ENCODE measurements at regions not wholly inside any gene's neighbourhood (a gene's known extent, or its start where the extent isn't known, plus 50 kb on each side); places are given as distances from the start of the nearest gene placed in this dataset.
"Not testable (repeated sequence)": the region's sequence is repeated elsewhere in the genome, so short reads cannot be mapped to it uniquely, and the experiment has no call there.

DNA sequence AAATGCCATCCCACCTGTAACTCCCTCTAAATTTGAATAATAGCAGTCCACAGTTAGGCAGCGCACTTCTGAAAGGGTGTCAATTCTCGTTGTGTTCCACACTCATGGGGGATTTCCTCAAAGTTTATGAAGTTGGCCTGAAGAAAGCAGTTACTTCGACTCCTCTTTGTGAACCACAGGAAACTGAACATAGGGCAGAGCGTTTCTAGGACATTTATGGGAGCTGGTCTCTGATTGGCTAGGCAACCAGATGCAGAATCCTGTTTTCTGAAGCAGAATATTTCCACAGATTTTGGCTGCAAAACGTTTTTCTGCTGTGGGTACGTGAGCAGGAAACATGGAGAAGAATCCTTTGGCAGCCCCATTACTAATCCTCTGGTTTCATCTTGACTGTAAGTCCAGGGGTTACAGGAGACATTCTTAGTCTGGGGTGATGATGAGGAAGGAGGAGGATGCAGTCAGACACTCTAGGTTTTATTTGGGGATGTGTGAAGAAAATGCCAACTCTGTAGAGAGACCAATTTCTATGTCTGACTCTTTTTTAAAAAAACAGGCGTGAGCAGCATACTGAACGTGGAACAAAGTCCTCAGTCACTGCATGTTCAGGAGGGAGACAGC lies 431.5 kb upstream of the OR4E1 start:
- Histone ChIP-seq H3K27me3 (no peaks in the 10 kb centered on the region), H3K27ac (no peak overlapping the region), H3K36me3 (no peaks in the 10 kb centered on the region), H3K4me3 (no peak overlapping the region), H3K4me1 (no peaks in the 10 kb centered on the region), H3K9me3 (no peaks in the 10 kb centered on the region)
- TF ChIP-seq POLR2A (IDR thresholded peaks at IDR 0.05) (no peak), EP300 (IDR thresholded peaks at IDR 0.05) (no peak), POLR2AphosphoS5 (IDR thresholded peaks at IDR 0.05) (no peak)
- TF ChIP-seq, protein P1, sequence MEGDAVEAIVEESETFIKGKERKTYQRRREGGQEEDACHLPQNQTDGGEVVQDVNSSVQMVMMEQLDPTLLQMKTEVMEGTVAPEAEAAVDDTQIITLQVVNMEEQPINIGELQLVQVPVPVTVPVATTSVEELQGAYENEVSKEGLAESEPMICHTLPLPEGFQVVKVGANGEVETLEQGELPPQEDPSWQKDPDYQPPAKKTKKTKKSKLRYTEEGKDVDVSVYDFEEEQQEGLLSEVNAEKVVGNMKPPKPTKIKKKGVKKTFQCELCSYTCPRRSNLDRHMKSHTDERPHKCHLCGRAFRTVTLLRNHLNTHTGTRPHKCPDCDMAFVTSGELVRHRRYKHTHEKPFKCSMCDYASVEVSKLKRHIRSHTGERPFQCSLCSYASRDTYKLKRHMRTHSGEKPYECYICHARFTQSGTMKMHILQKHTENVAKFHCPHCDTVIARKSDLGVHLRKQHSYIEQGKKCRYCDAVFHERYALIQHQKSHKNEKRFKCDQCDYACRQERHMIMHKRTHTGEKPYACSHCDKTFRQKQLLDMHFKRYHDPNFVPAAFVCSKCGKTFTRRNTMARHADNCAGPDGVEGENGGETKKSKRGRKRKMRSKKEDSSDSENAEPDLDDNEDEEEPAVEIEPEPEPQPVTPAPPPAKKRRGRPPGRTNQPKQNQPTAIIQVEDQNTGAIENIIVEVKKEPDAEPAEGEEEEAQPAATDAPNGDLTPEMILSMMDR (IDR thresholded peaks at IDR 0.05), result no peak
- ATAC-seq (ENCODE audit: low FRiP score in 2 of 2) (no peak), DNase-seq (no peak)
- WGBS, 2 donors, result 43 to 45% methylated on average over 8 of the region's 8 CpGs

DNA sequence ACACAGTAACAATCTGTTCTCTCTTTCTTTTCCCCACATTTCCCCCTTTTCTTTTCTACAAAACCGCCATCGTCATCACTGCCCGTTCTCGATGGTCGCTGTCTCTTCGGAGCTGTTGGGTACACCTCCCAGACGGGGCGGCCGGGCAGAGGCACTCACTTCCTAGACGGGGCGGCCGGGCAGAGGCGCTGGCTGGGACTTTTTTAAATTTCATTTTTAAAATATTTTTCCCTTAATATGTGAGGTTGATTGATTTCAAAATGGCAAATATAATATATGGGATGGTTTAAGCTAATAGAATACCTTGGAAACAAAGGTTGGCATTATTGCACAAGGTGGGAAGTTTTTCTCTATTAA lies 427.1 kb upstream of the OR4E1 start:
- H3K27me3 ChIP-seq; H3K27ac ChIP-seq; ATAC-seq (ENCODE audit: low FRiP score in 2 of 2); H3K4me3 ChIP-seq; H3K4me1 ChIP-seq; H3K36me3 ChIP-seq; H3K9me3 ChIP-seq: not testable (repeated sequence)
- WGBS, 2 donors, result 93 to 94% methylated on average over 13 of the region's 13 CpGs
- peak in 1 of 2 donors; percentile 56 for DNase-seq

DNA sequence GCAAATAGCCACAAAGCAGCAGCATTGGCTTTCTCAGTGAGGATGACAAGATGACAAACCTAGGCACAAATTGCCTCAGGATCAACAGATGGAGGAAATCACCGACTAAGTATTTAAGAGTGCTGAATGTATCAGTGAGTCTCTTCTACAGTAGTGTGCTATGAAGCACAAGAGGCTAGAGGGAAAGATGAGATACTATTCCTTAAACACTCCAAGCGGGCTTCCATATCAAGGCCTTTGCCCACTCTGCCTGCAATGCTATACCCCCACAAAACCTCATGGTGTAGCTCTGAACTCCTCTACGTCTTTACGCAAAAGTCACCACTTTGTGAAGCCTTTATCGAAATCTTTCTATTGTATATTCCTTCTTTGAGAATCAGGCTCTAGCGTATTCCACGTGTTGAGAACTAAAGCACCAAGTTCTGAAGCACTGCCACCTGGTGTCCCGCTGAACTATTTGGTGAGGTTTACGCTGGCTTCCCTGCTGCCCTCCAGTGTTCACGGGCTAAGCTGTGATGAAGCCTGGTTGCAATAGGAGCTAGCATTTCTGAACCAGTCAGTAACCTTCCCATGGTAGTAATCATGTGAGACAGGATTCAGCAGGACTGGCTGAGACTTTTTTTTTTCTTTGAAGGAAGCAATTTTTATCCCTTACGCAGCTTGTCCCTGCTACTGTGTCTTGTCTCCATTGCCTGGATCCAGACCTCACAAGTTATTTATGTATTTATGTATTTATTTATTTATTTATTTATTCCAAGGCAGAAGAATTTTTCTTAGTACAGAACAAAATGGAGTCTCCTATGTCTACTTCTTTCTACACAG lies 426.5 kb upstream of the OR4E1 start:
- no peaks in the 10 kb centered on the region for H3K4me1 ChIP-seq
- no peaks in the 10 kb centered on the region for H3K27me3 ChIP-seq
- no peaks in the 10 kb centered on the region for H3K36me3 ChIP-seq
- no peak overlapping the region for H3K27ac ChIP-seq
- WGBS, 2 donors, result 31 to 36% methylated on average over 11 of the region's 11 CpGs
- ATAC-seq (ENCODE audit: low FRiP score in 2 of 2), result peak; percentile 49 to 93
- peak in 1 of 2 donors; percentile 40 for DNase-seq
- H3K4me3 ChIP-seq, result no peak overlapping the region
- TF ChIP-seq, protein P1 (IDR thresholded peaks at IDR 0.05), result peak in 4 of 6 experiments; percentile 26 to 60 (median 38)
- no peak for TF ChIP-seq POLR2AphosphoS5 (IDR thresholded peaks at IDR 0.05)
- H3K9me3 ChIP-seq, result no peaks in the 10 kb centered on the region

DNA sequence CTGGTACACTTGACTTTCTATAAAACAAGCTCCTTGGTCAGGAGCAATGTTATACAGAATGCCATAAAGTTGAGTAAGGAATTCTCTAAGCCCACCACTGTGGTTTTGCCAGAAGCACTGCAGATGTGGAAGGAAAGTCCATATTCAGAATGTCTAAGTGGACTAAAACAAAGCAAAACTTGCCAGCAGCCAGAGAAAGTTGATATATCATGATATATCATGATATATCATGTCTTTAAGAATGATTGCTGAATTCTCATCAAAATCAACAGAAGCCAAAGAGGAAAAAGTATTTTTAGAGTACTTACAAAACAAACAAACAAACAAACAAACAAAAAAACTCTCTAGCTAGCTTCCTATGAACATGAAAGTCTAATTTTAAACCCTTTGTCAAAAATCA lies 424.8 kb upstream of the OR4E1 start:
- H3K27ac ChIP-seq, result no peak overlapping the region
- no peak for ATAC-seq (ENCODE audit: low FRiP score in 2 of 2)
- no peaks in the 10 kb centered on the region for H3K36me3 ChIP-seq
- H3K4me1 ChIP-seq, result no peaks in the 10 kb centered on the region
- TF ChIP-seq POLR2AphosphoS5 (IDR thresholded peaks at IDR 0.05) (no peak), POLR2A (IDR thresholded peaks at IDR 0.05) (no peak), EP300 (IDR thresholded peaks at IDR 0.05) (no peak)
- TF ChIP-seq, protein P1 (IDR thresholded peaks at IDR 0.05), result no peak
- no peak overlapping the region for H3K4me3 ChIP-seq
- H3K27me3 ChIP-seq, result no peaks in the 10 kb centered on the region
- no peak for DNase-seq
- H3K9me3 ChIP-seq, result no peaks in the 10 kb centered on the region

DNA sequence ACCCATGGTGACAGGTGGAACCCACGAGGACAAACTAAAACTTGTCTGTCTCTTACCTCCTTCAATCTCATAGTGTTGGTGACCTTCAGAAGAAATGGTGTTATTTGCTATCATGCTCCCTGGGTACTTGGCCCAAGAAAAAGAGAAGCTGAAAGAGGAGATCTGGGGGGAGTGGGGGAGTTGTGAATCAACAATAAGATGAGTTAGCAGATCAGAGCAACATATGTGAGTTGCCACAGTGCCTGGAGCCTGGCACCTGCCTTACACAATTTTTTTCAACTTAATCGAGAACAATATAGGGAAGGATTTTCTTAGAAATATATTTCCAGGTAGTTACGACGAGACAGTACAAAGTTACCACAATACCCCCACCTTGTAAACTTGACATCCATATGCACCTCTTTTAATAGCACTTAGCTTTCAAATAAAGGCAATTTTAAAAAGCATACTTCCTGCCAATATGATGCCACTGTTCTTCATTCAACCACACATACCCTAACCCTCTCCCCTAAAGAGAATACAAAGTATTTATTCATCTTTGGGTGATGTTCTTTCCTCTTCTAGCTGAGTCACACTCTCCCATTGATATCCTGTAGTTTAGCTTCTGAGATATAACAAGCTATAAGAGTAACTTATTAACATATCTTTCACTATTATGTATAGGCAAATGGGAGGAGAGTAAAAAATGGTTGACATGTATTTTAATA lies 424.1 kb upstream of the OR4E1 start:
- TF ChIP-seq POLR2AphosphoS5 (IDR thresholded peaks at IDR 0.05) (no peak), EP300 (IDR thresholded peaks at IDR 0.05) (no peak), POLR2A (IDR thresholded peaks at IDR 0.05) (no peak)
- TF ChIP-seq, protein P1 (IDR thresholded peaks at IDR 0.05), result no peak
- peak overlapping the region in 1 of 4 donors; percentile 3 for H3K27ac ChIP-seq
- ATAC-seq (ENCODE audit: low FRiP score in 2 of 2) (no peak), DNase-seq (no peak)
- no peak overlapping the region for H3K4me3 ChIP-seq
- H3K4me1 ChIP-seq, result no peaks in the 10 kb centered on the region
- WGBS, 2 donors, result 59 to 66% methylated on average over 4 of the region's 4 CpGs
- no peaks in the 10 kb centered on the region for H3K27me3 ChIP-seq
- no peaks in the 10 kb centered on the region for H3K36me3 ChIP-seq
- no peaks in the 10 kb centered on the region for H3K9me3 ChIP-seq

Data from upper lobe of left lung (tissue), 6 donors.